ENCODE measurements at regions not wholly inside any gene's neighbourhood (a gene's known extent, or its start where the extent isn't known, plus 50 kb on each side); places are given as distances from the start of the nearest gene placed in this dataset.

DNA sequence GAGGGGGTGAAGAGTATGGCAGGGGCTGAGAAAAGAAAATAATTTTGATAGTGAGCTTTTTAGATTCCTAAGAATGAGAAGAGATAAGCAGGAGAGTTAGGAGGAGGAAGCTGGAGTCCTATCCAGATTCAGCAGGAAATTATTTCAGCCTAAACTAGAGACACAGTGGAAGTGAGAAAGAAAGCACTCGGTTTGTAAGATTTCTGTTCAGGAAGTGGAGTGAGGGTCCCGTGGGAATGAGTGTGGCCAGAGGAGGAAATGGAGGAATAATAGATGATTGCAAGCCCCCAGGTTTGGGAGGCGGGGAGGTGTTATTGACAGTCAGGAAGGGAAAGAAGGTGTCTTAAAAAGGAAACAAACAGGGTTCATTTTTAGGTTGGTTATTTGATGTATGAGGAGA, 84.8 kb upstream of the NRP1 start:
- peaks cover 13% of the 10 kb centered on the region for H3K4me1 ChIP-seq
- no peak overlapping the region for H3K27ac ChIP-seq (replicated peaks)
- H3K4me3 ChIP-seq = no peak overlapping the region
- no peaks in the 10 kb centered on the region for H3K9me3 ChIP-seq (replicated peaks)
- TF ChIP-seq, protein P1, sequence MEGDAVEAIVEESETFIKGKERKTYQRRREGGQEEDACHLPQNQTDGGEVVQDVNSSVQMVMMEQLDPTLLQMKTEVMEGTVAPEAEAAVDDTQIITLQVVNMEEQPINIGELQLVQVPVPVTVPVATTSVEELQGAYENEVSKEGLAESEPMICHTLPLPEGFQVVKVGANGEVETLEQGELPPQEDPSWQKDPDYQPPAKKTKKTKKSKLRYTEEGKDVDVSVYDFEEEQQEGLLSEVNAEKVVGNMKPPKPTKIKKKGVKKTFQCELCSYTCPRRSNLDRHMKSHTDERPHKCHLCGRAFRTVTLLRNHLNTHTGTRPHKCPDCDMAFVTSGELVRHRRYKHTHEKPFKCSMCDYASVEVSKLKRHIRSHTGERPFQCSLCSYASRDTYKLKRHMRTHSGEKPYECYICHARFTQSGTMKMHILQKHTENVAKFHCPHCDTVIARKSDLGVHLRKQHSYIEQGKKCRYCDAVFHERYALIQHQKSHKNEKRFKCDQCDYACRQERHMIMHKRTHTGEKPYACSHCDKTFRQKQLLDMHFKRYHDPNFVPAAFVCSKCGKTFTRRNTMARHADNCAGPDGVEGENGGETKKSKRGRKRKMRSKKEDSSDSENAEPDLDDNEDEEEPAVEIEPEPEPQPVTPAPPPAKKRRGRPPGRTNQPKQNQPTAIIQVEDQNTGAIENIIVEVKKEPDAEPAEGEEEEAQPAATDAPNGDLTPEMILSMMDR (IDR thresholded peaks at IDR 0.05; ENCODE audit: borderline replicate concordance) = no peak
- intact Hi-C loops (cut with micrococcal nuclease) = no loop called here
- H3K36me3 ChIP-seq = no peaks in the 10 kb centered on the region
- no peak for DNase-seq
- no peaks in the 10 kb centered on the region for H3K27me3 ChIP-seq (ENCODE audit: low read depth)

DNA sequence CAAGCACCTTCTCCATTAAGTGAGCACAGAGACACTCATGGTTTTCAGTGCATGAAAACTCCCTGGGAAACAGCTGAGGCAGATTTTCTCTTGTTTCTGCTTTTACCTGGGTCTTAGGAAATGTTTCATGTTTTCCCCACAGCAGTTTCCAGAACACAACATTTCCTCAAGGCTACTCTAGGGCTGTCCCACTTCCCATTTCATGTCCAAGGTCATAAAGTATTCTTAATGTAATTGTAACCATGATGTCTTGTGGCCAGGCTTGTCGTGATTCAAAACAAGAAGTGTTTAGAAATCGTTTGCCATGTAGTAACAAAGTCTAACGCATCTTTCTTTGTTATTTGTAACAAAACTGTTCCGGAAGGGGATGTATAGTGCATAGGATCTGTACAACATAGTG, 83.8 kb upstream of the NRP1 start:
- peaks cover 17% of the 10 kb centered on the region for H3K4me1 ChIP-seq
- TF ChIP-seq, protein P1 (IDR thresholded peaks at IDR 0.05; ENCODE audit: borderline replicate concordance) = no peak
- no peak overlapping the region for H3K27ac ChIP-seq (replicated peaks)
- intact Hi-C loops (cut with micrococcal nuclease) = no loop called here
- no peak overlapping the region for H3K4me3 ChIP-seq
- no peaks in the 10 kb centered on the region for H3K36me3 ChIP-seq
- H3K27me3 ChIP-seq (ENCODE audit: low read depth) = no peaks in the 10 kb centered on the region
- H3K9me3 ChIP-seq (replicated peaks) = no peaks in the 10 kb centered on the region
- no peak for DNase-seq

DNA sequence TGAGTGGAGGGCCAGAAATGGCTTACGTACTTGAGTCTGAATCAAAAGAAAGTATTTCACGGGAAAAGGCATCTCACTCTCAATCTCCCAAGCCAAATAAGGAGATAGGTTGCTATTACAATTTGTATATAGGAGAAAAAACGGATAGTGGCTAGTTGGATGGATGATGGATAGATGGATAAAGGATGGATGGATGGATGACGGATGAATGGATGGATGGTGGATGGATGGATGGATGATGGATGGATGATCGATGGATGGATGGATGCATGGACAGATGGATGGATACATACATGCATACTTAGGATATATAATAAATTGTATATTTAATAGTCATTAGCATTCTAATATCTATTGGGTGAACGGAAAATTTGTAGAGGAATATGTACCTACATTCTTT, 82.2 kb upstream of the NRP1 start:
- Histone ChIP-seq H3K9me3 (replicated peaks) (no peaks in the 10 kb centered on the region), H3K27ac (replicated peaks) (no peak overlapping the region), H3K4me1 (peaks cover 21% of the 10 kb centered on the region), H3K36me3 (no peaks in the 10 kb centered on the region), H3K4me3 (no peak overlapping the region), H3K27me3 (ENCODE audit: low read depth) (no peaks in the 10 kb centered on the region)
- TF ChIP-seq, protein P1 (IDR thresholded peaks at IDR 0.05; ENCODE audit: borderline replicate concordance) = no peak
- DNase-seq = no peak
- intact Hi-C loops (cut with micrococcal nuclease) = no loop called here

DNA sequence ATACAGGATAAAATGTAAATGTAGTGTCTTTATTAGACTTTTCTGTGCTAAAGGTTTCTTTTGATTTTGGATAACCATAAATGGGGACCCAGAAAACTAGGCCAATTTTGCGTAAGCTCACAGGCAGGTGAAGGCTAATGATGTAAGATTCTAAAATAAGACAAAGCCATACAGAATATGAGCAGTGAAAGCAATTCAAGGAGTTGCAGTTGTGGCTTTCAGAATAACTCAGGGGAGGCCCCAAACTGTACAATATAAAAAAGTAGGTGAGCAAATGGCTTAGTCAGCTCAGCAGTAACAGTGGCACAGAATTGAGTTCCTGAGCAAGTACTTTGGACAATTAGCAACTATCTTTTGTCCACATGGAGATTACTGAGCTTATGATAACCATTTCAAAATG, 81.7 kb upstream of the NRP1 start:
- TF ChIP-seq, protein P1 (IDR thresholded peaks at IDR 0.05; ENCODE audit: borderline replicate concordance) = no peak
- no peak overlapping the region for H3K27ac ChIP-seq (replicated peaks)
- intact Hi-C loops (cut with micrococcal nuclease) = no loop called here
- H3K27me3 ChIP-seq (ENCODE audit: low read depth) = no peaks in the 10 kb centered on the region
- no peak overlapping the region for H3K4me3 ChIP-seq
- no peaks in the 10 kb centered on the region for H3K36me3 ChIP-seq
- H3K4me1 ChIP-seq = peaks cover 20% of the 10 kb centered on the region
- no peak for DNase-seq
- H3K9me3 ChIP-seq (replicated peaks) = no peaks in the 10 kb centered on the region

DNA sequence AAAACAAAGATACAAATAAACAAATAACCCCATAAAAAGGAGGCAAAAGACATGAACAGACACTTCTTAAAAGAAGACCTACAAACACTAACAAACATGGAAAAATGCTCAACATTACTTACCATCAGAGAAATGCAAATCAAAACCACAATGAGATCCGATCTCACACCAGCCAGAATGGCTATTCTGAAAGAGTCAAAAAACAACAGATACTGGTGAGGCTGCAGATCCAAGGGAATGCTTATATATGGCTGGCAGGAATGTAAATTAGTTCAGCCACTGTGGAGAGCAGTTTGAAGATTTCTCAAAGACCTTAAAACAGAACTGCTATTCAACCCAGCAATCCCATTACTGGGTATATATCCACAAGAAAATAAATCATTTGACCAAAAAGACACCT, 80.4 kb upstream of the NRP1 start:
- intact Hi-C loops (cut with micrococcal nuclease) = no loop called here
- Histone ChIP-seq H3K4me1 (peaks cover 20% of the 10 kb centered on the region), H3K4me3 (no peak overlapping the region), H3K27ac (replicated peaks) (no peak overlapping the region), H3K36me3 (no peaks in the 10 kb centered on the region), H3K27me3 (ENCODE audit: low read depth) (no peaks in the 10 kb centered on the region), H3K9me3 (replicated peaks) (no peaks in the 10 kb centered on the region)
- no peak for DNase-seq
- TF ChIP-seq, protein P1 (IDR thresholded peaks at IDR 0.05; ENCODE audit: borderline replicate concordance) = no peak

Measured in left ventricle myocardium inferior (tissue), 1 donor.